HT-29 (cell line): ENCODE measurements at regions not wholly inside any gene's neighbourhood (a gene's known extent, or its start where the extent isn't known, plus 50 kb on each side); places are given as distances from the start of the nearest gene placed in this dataset.
"Not testable (repeated sequence)": the region's sequence is repeated elsewhere in the genome, so short reads cannot be mapped to it uniquely, and the experiment has no call there.

Source experiments
- DNase-seq: peaks from one replicate; pipeline ENCODE4 v3.0.0-alpha.2; 2015; ENCODE audit warnings: low spot score

DNA sequence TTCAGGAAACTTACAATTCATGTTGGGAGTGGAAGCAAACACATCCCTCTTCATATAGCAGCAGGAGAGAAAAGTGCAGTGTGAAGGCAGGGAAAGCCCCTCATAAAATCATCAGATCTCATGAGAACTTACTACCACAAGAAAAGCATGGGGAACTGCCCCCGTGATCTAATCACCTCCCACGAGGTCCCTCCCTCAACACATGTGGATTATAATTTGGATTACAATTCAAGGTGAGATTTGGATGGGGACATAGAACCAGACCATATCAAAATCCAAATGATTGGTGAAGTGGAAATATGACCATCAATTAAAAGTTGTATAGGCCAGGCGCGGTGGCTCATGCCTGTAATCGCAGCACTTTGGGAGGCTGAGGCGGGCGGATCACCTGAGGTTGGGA lies 1268.0 kb downstream of the JRKL start:
- no peak for DNase-seq

DNA sequence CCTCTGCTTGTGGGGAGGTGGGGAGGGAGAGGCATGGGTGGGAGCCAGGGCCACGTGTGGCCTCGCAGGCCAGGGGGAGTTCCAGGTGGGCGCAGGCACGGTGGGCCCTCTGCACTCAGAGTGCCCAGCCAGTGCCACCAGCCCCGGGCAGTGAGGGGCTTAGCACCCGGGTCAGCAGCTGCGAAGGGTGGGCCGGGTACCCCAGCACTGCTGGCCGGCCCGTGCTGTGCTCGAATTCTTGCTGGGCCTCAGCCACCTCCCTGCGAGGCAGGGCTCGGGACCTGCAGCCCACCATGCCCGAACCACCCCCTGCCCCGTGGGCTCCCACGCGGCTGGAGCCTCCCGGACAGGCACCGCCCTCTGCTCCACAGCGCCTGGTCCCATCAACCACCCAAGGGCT lies 1277.2 kb downstream of the JRKL start:
- DNase-seq, result no peak

DNA sequence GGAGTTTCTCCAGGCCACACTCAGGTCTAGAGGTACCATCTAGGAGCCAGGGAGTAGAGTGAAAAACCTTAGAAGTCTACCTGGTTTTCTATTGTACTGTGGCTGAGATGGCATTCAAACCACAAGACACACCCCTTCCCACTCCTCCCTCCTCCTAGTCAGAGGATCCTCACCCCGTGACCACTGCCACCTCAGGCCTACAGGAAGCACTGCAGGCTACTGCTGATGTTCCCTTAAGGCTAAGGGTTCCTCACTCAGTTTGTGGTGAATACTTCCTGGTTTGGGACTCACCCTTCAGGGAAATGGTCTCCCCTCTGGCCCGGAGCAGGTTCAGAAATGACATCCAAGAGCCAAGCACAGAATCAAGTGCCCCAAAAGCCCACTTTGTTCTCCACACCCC lies 1293.9 kb downstream of the JRKL start:
- DNase-seq, result peak; percentile 67

DNA sequence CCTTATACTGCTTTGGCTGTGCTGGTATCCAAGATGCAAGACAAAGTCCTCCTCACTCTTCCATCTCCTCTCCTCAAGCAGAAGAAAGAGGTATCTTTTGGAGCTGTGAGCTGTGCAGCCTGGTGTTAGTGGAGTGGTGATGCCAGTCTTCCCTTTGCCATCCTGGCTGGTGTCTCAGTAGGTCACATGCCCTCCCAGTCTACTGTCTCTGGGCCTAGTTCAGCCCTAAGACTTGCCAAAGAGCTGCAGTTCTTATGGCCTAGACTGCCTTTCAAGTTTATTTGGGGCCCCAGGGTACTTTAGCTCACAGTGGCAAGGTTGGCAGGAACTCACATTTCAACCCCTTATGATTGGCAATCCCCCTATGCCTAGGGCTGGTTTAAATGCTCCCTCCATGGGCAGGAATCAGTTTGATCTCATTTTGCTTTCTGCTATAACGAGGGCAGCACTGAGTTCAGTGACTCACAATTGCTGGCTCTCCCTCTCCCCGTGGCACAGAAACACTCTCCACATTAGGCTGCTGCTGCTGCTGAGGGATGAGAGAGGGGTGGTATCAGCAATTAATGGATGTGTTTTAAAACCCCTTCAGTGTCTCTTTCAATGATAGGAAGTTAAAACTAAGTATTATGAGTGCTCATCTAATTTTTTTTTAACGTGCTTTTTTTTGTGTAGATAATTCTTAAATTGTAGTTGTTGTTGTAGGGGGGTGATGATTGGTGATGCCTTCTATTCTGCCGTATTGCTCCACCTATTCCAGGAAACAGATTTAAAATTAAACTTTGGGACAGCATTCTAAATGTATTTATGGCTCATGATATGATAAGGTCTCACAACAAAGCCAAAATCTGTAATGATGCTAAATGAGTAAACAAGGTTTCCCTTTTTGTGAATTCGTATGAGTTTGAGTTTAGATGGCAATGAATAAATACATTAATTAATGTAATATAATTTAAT lies 1295.0 kb downstream of the JRKL start:
- DNase-seq, result no peak

DNA sequence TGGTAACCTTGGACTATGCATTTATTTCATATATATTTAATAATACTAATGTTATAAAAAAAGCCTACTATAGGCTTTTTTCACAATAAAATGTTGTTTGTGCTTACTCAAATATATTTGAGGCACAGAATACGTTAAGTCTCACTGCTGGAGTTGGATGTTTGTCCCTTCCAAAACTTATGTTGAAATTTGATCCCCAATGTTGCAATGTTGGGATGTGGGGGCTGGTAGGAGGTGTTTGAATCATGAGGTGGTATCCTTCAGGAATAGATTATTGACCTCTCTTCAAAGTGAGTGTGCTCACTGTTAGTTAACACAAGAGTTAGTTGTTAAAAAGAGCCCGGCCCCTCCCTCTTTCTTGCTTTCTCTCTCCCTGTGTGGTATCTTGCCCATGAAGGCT lies 1295.9 kb downstream of the JRKL start:
- no peak for DNase-seq

DNA sequence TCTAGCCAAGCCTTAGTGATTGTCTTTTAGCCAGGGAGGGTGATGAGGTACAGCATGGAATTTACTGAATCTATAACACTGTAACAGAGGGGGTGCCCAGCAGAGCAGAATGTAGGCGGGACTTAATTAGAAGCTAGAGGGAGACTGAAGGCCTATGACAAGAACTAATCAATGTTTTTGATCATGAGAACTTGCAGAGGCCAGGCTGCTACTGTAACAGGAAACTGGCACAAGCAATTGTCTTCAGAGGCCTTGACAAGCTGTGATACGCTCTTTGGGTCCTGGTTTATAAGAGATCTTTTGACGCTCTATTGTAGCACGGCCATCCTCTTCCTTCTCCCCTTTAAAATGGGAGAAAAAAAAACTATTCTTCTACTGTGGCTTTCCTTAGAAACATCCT lies 1297.3 kb downstream of the JRKL start:
- DNase-seq, result no peak

DNA sequence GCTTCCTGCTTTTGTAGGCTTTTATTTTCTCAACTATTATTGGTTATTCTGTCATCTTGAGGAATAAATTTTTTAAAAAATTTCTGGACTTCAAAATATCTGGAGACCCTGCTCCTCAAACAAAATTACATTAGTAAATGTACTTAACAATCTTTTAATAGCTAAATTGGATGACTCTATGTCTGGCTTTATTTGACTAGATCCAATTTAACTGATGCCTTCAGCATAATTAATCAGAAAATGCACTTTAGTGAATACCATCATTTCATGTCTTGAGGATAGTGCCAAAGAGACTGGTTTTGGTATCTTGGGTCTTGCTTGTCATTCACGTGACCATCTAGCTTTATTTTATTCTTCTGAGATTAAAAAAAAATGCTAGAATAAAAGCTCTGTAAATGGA lies 1301.2 kb downstream of the JRKL start:
- no peak for DNase-seq

DNA sequence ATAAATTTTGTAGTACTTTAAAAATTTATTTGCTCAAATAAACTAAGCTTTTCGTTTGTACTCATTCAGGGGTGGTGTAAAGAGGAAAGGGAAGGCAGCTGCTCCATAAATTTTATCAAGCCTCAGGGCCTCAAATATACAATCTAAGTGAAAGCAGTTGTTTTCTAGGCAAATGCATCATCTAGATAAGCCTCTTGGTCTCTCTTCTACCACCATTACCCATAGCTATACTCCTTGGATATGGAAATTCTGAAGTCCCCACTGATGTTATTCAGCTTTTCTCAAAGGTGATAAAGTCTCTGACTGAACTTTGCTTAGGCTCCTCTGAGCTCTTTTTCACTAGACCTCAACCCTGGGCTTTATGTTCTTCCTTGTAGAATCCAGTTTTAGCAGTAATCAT lies 1313.1 kb downstream of the JRKL start:
- DNase-seq, result no peak

DNA sequence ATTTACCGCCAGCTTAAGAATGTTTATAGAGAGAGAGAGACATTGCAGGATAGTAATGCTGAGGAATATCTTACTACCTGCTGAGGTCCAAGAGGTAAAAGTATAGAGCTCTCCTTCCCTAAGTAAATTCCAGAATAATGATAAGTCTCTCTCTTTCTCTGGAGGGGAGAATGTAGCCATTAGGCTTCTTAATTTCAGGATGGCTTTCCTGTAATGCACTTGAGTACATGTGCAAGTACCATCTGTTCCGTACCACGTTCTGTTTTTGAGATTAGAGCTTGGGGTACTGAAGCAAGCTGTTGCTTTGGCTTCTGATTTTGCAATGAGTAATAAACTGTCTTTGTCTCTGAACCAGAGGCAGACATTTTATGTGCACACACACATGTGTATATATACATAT lies 1314.0 kb downstream of the JRKL start:
- no peak for DNase-seq

DNA sequence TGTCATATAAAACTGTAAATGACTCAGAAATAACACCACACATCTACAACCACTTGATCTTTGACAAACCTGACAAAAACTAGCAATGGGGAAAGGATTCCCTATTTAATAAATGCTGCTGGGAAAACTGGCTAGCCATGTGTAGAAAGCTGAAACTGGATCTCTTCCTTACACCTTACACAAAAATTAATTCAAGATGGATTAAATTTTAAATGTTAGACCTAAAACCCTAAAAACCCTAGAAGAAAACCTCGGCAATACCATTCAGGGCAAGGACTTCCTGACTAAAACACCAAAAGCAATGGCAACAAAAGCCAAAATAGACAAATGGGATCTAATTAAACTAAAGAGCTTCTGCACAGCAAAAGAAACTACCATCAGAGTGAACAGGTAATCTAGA lies 1315.3 kb upstream of the CNTN5 start:
- not testable (repeated sequence) for DNase-seq

DNA sequence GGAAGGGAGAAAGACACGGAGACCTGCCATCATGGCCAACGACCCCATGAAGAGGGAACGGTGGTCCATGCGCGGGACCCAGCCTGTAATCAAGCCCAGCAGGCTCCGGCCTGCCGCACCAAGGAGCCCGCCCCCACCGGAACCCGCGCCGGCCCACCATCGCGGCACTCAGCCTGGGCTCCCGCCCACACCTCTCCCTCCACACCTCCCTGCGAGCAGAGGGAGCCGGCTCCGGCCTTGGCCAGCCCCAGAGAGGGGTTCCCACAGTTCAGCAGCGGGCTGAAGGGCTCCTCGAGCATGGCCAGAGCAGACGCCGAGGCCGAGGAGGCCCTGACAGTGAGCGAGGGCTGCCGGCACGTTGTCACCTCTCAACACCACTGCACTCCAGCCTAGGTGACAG lies 1302.8 kb upstream of the CNTN5 start:
- no peak for DNase-seq

DNA sequence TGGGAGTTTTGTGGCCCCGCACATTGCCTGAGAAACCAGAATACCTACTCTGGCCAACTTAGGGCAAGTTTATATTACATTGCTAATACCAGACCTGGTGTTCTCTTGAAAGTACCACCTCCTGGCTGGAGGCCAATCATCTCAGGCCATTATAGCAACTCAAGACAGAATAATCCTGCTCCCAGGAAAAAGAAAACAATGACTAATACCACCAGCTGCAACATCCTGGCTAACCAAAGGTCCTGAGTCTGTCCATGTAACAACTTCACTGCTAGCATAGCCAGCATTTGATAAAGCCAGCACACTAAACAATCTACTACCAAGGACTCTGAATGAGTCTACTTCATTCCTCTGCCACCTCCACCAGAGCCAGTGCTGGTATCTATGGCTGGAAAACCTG lies 1298.7 kb upstream of the CNTN5 start:
- DNase-seq, result peak; percentile 24

DNA sequence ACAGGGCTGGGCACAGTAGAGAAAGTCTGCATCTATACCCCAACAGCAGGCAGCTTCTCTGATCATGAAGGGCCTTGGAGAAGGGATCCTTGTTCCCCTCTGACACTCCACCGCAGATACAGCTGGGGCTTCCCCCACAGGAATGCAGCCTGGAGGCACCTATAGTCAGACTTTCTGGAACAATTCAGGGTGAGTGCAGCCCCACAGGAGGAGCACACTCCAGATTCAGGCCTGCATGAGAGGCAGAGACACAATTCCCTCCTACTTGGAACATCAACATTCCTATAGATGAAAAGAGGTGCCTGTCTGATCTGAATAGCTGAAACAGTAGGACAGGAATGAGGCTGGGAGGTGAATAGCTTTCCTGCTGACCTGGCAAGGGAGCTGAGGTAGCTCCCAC lies 1298.0 kb upstream of the CNTN5 start:
- no peak for DNase-seq

DNA sequence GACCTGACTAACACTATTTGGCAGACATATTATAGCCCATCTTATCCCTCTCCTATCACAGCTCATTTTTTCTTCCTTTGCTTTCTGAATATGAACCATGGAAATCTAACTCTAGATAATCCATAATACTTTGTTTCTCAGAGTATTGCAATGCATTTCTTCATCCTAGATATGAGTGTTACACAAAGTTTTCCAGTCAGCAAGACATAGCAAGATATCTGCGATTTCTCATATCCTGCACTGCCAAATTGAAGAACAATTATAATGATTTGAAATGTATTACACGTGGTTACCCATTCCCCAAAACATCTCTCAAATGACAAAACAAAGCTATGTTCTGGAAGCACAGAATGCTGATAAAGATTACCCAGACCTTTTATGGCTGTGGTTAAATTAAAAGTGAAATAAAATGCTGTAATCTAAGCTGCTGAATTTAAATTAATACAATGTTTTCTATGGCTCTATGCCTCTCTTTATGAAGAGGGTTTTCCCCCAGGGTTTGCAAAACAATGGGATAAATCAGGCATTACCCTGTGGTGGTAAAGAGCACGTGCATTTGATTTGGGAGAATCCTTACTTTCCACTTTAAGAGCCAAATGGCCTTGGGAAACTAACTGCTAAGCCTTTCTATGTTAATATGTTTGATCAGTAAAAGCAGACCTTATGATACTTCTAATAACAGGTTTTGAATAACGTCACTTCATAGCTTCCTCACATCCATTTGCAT lies 1291.0 kb upstream of the CNTN5 start:
- no peak for DNase-seq

DNA sequence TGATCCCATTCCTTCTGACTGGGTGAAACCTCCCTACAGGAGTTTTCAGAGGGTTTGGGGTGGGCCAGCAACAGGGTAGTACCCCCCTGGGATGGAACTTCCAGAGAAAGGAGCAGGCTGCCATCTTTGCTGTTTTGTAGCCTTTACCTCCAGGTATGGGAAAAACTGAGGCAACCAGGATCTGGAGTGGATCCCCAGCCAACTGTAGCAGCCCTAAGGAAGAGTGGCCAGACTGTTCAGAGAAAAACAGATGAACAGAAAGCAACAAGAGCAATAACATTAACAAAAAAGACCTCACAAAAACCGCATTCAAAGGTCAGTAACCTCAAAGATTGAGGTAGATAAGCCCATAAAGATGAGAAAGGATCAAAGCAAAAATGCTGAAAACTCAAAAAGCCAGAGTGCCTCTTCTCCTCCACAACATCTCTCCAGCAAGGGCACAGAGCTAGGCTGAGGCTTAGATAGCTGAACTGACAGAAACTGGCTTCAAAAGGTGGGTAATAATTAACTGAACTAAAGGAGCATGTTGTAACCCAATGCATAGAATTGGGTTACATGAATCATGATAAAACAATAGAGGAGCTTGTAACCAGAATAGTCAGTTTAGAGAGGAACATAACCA lies 1288.6 kb upstream of the CNTN5 start:
- no peak for DNase-seq

DNA sequence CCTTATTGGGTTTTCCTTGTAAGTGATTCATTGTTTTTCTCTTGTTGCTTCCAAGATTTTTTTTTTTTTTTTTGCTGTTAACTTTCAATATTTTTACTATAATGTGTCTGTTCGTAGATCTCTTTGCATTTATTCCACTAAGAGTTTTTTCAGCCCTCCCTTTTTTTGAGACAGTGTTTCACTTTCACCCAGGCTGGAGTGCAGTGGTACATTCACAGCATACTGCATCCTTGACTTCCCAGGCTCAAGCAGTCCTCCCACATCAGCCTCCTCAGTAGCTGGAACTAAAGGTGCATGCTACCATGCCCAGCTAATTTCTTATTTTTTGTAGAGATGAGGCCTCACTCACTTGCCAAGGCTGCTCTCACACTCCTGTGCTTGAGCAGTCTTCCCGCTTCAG lies 1282.0 kb upstream of the CNTN5 start:
- no peak for DNase-seq

DNA sequence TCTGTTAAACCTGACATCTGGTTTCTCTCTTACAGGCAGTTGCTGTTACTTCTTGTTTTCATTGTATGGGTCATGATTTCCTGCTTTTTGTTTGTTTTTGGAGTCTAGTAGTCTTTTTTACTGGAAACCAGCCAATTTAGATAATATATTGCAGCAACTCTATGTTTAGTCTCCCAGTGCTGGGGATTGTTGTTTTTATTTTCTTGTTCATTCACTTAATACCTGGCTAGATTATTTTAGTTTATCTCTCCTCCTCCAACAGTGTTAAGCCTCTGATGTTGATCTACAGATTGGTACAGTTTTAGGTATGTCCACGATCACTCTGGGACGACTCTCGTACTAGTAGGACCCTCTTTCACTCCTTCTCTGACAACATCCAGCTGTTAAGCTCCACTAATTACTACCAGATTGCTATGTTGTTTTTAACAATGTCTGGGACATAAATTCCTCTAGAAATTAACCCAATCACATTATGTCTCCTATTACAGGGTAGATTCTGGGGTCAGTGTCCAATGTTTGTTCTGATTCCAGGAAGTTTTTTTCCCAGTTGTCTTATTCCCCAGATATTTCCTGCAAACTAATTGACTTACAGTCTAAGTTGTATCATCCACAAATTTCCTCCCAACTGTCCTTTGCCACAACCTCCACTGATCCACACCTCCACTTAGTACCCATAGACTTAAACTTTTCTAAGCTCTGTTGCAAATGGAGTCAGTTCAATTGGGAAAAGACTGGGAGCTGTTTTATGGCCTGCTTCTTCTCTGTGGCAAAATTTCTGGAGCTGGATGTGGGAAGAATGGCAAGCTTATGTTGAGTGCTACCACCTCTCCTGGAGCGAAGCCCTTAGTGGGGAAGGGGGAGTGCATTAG lies 1280.6 kb upstream of the CNTN5 start:
- DNase-seq, result no peak

DNA sequence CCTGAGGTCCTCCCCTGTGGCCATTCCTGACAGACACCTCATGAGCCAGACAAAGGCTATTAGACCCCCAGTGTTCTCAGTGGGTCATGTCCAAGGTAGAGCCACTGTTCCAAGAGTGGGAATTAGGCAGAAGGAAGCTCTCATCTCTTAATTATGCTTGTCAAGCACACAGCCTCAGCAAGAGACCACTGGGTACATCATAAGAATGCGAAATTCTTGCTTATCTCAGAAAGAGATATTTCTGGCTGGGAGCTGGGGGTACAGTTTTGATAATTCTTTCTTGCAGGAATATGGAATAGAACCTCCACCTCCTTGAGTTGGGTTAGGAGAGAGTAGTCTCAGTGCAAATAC lies 1280.0 kb upstream of the CNTN5 start:
- no peak for DNase-seq

DNA sequence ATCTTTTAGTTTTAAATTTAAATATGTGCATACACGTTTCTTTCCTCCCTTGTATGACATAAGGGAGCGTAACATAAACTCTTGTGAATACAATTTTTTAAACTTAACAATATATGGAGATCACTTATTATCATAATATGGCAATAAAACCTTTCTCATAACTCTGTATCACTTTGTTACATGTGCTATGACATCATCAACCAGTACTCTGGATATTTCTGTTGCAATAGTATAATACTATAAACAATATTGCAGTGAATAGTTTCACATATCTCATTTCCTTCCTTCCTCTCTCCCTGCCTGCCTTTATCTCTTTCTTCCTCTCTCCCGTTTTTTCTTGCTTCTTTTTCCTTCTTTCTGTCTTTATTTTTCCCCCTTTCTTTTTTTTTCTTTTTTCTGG lies 1278.0 kb upstream of the CNTN5 start:
- DNase-seq, result no peak

DNA sequence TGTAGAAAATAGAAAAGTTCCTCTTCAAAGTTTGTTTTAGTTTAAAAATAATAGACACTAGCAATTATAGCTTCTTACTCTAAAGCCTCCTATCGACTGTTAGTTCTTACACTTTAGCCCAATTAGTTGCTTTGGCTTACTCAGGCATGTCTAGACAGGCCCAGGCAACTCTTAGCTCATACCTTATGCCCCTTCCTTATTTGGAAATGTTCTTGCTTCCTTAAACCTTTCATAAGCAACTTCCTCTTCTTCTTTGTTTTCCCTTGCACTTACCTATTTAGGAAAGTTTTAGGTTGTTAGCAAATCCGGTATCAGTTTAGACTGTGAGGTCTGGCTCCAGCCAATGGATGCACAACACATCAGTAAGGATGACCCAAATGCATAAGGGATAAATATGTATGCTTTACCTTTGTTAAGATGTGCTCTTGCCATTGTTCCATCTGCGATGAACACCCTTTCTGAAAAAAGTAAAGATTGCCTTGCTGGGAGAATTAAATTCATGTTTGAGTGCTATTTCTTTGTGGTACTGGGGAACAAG lies 1277.5 kb upstream of the CNTN5 start:
- DNase-seq, result no peak

DNA sequence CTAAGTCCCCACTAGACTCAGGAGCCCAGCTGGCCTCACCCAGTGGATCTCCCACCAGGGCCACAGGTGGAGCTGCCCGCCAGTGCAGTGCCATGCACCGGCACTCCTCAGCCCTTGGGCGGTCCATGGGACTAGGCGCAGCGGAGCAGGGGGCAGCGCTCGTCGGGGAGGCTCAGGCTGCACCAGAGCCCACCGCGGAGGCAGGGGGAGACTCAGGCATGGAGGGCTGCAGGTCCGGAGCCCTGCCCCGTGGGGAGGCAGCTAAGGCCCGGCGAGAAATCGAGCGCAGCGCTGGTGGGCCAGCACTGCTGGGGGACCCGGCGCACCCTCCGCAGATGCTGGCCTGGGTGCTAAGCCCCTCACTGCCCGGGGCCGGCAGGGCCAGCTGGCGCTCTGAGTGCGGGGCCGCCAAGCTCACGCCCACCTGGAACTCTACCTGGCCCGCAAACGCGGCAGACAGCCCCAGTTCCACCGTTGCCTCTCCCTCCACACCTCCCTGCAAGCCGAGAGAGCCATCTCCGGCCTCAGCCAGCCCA lies 1275.2 kb upstream of the CNTN5 start:
- DNase-seq, result no peak
